ENCODE measurements at regions not wholly inside any gene's neighbourhood (a gene's known extent, or its start where the extent isn't known, plus 50 kb on each side); places are given as distances from the start of the nearest gene placed in this dataset.

DNA sequence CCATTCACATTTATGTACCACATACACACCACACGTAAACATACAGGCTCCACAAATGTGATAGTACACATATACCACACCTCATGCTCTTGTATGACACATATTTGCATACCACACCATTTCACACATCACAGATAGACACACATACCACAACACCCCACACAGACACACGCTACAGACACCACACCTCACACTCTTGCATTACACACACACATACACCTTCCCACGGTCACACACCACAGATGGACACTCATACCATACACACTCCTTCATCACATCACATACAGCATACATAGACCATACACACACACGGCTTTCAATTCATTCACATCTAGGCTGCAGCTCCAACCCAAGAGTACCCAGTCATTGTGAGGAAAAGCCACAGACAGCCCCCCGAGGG lies 222.5 kb upstream of the RPL34 start:
- no peak for TF ChIP-seq POLR2A (IDR thresholded peaks at IDR 0.05)
- no peak for TF ChIP-seq EP300 (IDR thresholded peaks at IDR 0.05)
- TF ChIP-seq CTCF (IDR thresholded peaks at IDR 0.05), result no peak
- no peak for TF ChIP-seq POLR2AphosphoS5 (IDR thresholded peaks at IDR 0.05)
